ENCODE measurements at regions not wholly inside any gene's neighbourhood (a gene's known extent, or its start where the extent isn't known, plus 50 kb on each side); places are given as distances from the start of the nearest gene placed in this dataset.

DNA sequence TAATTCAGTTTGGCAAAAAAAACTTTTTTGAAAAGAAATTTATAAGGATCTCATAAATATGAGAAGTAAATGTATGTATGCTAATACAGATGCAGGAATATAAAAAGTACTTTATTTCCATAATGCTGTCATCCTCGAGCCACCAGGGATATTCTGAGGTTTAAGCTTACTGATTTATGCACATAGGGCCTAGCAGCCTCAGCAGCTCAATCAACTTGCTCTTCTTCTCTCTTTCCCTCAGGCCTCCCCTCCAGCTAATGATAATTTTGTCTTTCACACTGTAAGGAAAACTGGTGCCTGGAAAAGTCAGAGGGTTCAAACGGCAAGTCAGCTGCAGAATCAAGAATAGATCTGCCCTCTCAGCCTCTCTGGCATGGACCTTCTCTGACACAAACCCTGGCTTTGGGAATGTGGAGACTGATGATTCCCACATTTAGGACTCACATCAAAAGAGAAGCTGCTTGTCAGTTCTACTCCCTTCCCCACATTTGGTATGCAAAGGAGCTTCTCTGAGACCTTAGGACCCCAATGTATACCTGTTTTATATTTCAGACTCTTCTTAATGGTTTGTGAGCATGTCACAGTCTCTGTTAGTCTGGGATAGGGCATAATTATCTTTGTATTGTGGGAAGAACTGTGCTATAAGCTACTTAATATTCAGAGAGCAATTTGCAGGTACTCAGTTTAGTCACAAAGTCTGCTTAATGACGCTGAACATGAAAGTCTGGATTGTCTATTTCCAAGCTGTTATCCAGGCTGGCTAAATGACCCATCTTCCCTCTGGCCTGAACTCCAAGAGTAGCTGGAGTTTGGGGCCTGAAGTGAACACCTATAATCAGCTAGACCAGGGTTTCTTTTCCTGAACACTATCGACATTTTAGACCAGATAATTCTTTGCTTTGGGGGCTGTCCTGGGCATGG lies 52.1 kb upstream of the DIPK1A start:
- H3K27ac ChIP-seq (replicated peaks in 1 of 4) = no peak overlapping the region
- WGBS = 78% methylated on average over 4 of the region's 4 CpGs
- intact Hi-C loops (cut with DNase I) = no loop called here

DNA sequence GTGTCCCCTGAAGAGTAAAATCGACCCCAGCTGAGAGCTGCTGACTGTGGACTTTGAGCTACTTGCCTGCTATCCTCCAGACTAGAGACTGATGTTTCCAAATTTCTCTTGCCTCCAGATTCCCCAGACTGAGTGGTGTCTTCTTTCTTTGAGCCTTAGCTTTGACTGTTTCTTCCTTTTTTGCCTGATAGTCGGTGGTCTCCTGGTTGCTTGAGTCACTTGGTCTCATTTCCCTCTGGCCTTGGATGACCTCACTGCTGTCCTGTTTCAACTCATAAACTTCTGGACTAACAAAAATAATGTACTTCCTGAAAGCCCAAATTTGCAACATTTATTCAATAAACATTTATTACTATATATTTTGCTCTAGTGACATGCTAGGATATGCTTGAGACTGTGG lies 52.9 kb upstream of the DIPK1A start:
- H3K27ac ChIP-seq (replicated peaks in 1 of 4) = no peak overlapping the region
- intact Hi-C loops (cut with DNase I) = no loop called here
- WGBS = 58% methylated on average over 2 of the region's 2 CpGs
- H3K4me1 ChIP-seq = peaks cover 0 to 16% (median 13%) of the 10 kb centered on the region in 4 donors
- TF ChIP-seq POLR2AphosphoS5 (IDR thresholded peaks at IDR 0.05) (no peak), EP300 (IDR thresholded peaks at IDR 0.05) (no peak), POLR2A (IDR thresholded peaks at IDR 0.05; ENCODE audit: low read depth) (no peak)
- TF ChIP-seq, protein P1, sequence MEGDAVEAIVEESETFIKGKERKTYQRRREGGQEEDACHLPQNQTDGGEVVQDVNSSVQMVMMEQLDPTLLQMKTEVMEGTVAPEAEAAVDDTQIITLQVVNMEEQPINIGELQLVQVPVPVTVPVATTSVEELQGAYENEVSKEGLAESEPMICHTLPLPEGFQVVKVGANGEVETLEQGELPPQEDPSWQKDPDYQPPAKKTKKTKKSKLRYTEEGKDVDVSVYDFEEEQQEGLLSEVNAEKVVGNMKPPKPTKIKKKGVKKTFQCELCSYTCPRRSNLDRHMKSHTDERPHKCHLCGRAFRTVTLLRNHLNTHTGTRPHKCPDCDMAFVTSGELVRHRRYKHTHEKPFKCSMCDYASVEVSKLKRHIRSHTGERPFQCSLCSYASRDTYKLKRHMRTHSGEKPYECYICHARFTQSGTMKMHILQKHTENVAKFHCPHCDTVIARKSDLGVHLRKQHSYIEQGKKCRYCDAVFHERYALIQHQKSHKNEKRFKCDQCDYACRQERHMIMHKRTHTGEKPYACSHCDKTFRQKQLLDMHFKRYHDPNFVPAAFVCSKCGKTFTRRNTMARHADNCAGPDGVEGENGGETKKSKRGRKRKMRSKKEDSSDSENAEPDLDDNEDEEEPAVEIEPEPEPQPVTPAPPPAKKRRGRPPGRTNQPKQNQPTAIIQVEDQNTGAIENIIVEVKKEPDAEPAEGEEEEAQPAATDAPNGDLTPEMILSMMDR (IDR thresholded peaks at IDR 0.05) = no peak
- no peak overlapping the region for H3K4me3 ChIP-seq
- no peaks in the 10 kb centered on the region for H3K36me3 ChIP-seq
- no peaks in the 10 kb centered on the region for H3K27me3 ChIP-seq
- no peaks in the 10 kb centered on the region for H3K9me3 ChIP-seq
- no peak for DNase-seq (ENCODE audit: extremely low spot score)

More for the DNA sequence above, 52.1 kb upstream of the DIPK1A start:
- TF ChIP-seq POLR2A (IDR thresholded peaks at IDR 0.05; ENCODE audit: low read depth) = no peak
- TF ChIP-seq, protein P1 (IDR thresholded peaks at IDR 0.05) = no peak
- no peak for TF ChIP-seq EP300 (IDR thresholded peaks at IDR 0.05)
- no peak for TF ChIP-seq POLR2AphosphoS5 (IDR thresholded peaks at IDR 0.05)
- Histone ChIP-seq H3K27me3 (no peaks in the 10 kb centered on the region), H3K4me3 (no peak overlapping the region), H3K4me1 (peaks cover 0 to 16% (median 13%) of the 10 kb centered on the region in 4 donors), H3K9me3 (no peaks in the 10 kb centered on the region), H3K36me3 (no peaks in the 10 kb centered on the region)
- no peak for DNase-seq (ENCODE audit: extremely low spot score)

DNA sequence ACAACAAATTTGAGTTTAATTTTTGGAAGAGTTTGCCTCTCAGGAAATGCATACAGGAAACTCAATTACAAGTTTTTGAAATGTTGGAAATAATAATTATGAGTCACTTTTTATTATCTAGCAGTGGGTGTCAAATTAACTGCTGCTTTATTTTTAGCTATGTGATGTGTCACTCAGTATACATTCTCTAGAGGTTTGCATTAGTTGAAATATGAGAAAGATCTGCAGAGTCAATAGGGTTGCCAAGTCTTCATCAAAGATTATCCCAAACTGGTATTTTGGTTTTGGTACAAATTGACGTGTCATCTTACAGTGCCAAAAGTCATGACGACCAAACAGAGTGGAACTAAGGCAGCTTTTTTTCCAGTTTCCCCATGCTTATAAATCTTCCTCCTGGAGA lies 54.3 kb upstream of the DIPK1A start:
- Histone ChIP-seq H3K9me3 (no peaks in the 10 kb centered on the region), H3K27me3 (no peaks in the 10 kb centered on the region), H3K36me3 (no peaks in the 10 kb centered on the region), H3K4me3 (no peak overlapping the region), H3K27ac (replicated peaks in 1 of 4) (no peak overlapping the region), H3K4me1 (peaks cover 0 to 16% (median 13%) of the 10 kb centered on the region in 4 donors)
- WGBS = 39% methylated on average over 2 of the region's 2 CpGs
- intact Hi-C loops (cut with DNase I) = no loop called here
- no peak for TF ChIP-seq POLR2A (IDR thresholded peaks at IDR 0.05; ENCODE audit: low read depth)
- TF ChIP-seq POLR2AphosphoS5 (IDR thresholded peaks at IDR 0.05) = no peak
- no peak for TF ChIP-seq EP300 (IDR thresholded peaks at IDR 0.05)
- TF ChIP-seq, protein P1 (IDR thresholded peaks at IDR 0.05) = no peak
- no peak for DNase-seq (ENCODE audit: extremely low spot score)

DNA sequence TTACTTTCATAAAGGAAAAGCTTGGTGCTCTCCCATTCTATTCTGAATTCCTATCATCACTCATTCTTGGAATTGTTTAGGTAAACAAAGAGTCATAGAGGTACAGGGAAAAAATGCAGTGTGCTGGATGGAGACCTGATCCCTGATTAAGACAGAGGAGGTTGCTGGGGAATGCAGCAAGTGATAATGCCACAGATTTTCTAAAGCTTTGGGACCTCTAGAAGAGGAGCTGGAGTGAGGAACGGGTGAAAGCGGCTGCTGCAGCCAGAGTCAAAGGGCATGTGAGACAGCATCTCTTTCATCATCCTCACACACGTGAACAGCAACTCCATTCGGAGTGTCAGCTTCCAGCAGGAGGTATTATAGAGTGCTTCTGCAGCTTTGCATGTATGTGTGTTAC lies 54.9 kb upstream of the DIPK1A start:
- intact Hi-C loops (cut with DNase I) = no loop called here
- Histone ChIP-seq H3K9me3 (no peaks in the 10 kb centered on the region), H3K4me1 (peaks cover 0 to 16% (median 13%) of the 10 kb centered on the region in 4 donors), H3K36me3 (no peaks in the 10 kb centered on the region), H3K27me3 (no peaks in the 10 kb centered on the region), H3K4me3 (no peak overlapping the region), H3K27ac (replicated peaks in 1 of 4) (no peak overlapping the region)
- TF ChIP-seq, protein P1 (IDR thresholded peaks at IDR 0.05) = no peak
- TF ChIP-seq EP300 (IDR thresholded peaks at IDR 0.05) = no peak
- TF ChIP-seq POLR2A (IDR thresholded peaks at IDR 0.05; ENCODE audit: low read depth) = no peak
- WGBS = 21% methylated on average over 4 of the region's 4 CpGs
- DNase-seq (ENCODE audit: extremely low spot score) = no peak

Measured in esophagus muscularis mucosa (tissue), 4 donors.